Activated T-helper 1 cell treated with Interleukin-2 at 50 U/mL for 16 hours (primary cell): ENCODE measurements at regions not wholly inside any gene's neighbourhood (a gene's known extent, or its start where the extent isn't known, plus 50 kb on each side); places are given as distances from the start of the nearest gene placed in this dataset.
"Not testable (repeated sequence)": the region's sequence is repeated elsewhere in the genome, so short reads cannot be mapped to it uniquely, and the experiment has no call there.

Experiments
- DNase-seq: peaks from one replicate; pipeline ENCODE4 v3.0.0-alpha.2; 2020; ENCODE audit warnings: low read depth

GRCh38 chr4:152193059-152193458, 342.8 kb downstream of the FBXW7 start:
- DNase-seq, result no peak

- DNase-seq, result no peak
These were observed 345.0 kb downstream of the FBXW7 start for GRCh38 chr4:152190907-152191306.

- no peak for DNase-seq
These were observed 346.3 kb downstream of the FBXW7 start for GRCh38 chr4:152189451-152190179.

- no peak for DNase-seq
These were observed 347.1 kb downstream of the FBXW7 start for GRCh38 chr4:152188801-152189200.

- DNase-seq, result no peak
These were observed 348.2 kb downstream of the FBXW7 start for GRCh38 chr4:152187693-152188092.

GRCh38 chr4:152185786-152186550, 349.9 kb downstream of the FBXW7 start:
- no peak for DNase-seq

GRCh38 chr4:152181150-152181549, 354.7 kb downstream of the FBXW7 start:
- no peak for DNase-seq

- no peak for DNase-seq
These were observed 355.5 kb downstream of the FBXW7 start for GRCh38 chr4:152180369-152180768.

GRCh38 chr4:152177538-152177937, 358.4 kb downstream of the FBXW7 start:
- DNase-seq, result not testable (repeated sequence)

GRCh38 chr4:152176627-152177214, 359.2 kb downstream of the FBXW7 start:
- DNase-seq, result no peak

GRCh38 chr4:152175586-152175985, 360.3 kb downstream of the FBXW7 start:
- DNase-seq, result no peak

GRCh38 chr4:152172146-152172545, 363.7 kb downstream of the FBXW7 start:
- no peak for DNase-seq

- no peak for DNase-seq
These were observed 364.3 kb downstream of the FBXW7 start for GRCh38 chr4:152171556-152171955.

- DNase-seq, result no peak
These were observed 366.2 kb downstream of the FBXW7 start for GRCh38 chr4:152169683-152170082.

GRCh38 chr4:152168987-152169616, 366.8 kb downstream of the FBXW7 start:
- no peak for DNase-seq

- DNase-seq, result no peak
These were observed 369.3 kb downstream of the FBXW7 start for GRCh38 chr4:152166567-152166966.

- DNase-seq, result no peak
These were observed 370.0 kb downstream of the FBXW7 start for GRCh38 chr4:152165846-152166245.

- no peak for DNase-seq
These were observed 370.7 kb downstream of the FBXW7 start for GRCh38 chr4:152165146-152165545.

GRCh38 chr4:152164561-152164960, 371.3 kb downstream of the FBXW7 start:
- no peak for DNase-seq

GRCh38 chr4:152162331-152162697, 373.6 kb downstream of the FBXW7 start:
- no peak for DNase-seq

GRCh38 chr4:152161676-152162330, 374.1 kb downstream of the FBXW7 start:
- no peak for DNase-seq

GRCh38 chr4:152160225-152160800, 375.6 kb downstream of the FBXW7 start:
- DNase-seq, result no peak
